WI38 (cell line): ENCODE measurements at regions not wholly inside any gene's neighbourhood (a gene's known extent, or its start where the extent isn't known, plus 50 kb on each side); places are given as distances from the start of the nearest gene placed in this dataset.
"Not testable (repeated sequence)": the region's sequence is repeated elsewhere in the genome, so short reads cannot be mapped to it uniquely, and the experiment has no call there.

ENCODE experiments used
- H3K4me3 ChIP-seq: 2 replicates; pipeline ENCODE4 v1.5.1; 2011; ENCODE audit warnings: low read depth, mild to moderate bottlenecking, control low read depth, low read length
- CTCF ChIP-seq: IDR thresholded peaks from 2 replicates; pipeline ENCODE4 v1.5.1; 2012; ENCODE audit warnings: low read depth, mild to moderate bottlenecking, control low read depth, low read length

GRCh38 chr2:194539425-194539824 lies 1117.6 kb upstream of the SLC39A10 start:
- H3K4me3 ChIP-seq: no peak overlapping the region
- TF ChIP-seq CTCF: no peak

GRCh38 chr2:194526121-194526520 lies 1130.9 kb upstream of the SLC39A10 start:
- TF ChIP-seq CTCF: no peak
- H3K4me3 ChIP-seq: no peak overlapping the region

- H3K4me3 ChIP-seq: no peak overlapping the region
- TF ChIP-seq CTCF: no peak
Observed at GRCh38 chr2:194514281-194514680, 1142.7 kb upstream of the SLC39A10 start.

- H3K4me3 ChIP-seq: not testable (repeated sequence)
Observed at GRCh38 chr2:194511070-194511469, 1146.0 kb upstream of the SLC39A10 start.

- not testable (repeated sequence) for H3K4me3 ChIP-seq
Observed at GRCh38 chr2:194504876-194505275, 1152.2 kb upstream of the SLC39A10 start.

GRCh38 chr2:194495046-194495445 lies 1162.0 kb upstream of the SLC39A10 start:
- TF ChIP-seq CTCF: no peak
- H3K4me3 ChIP-seq: no peak overlapping the region

- no peak overlapping the region for H3K4me3 ChIP-seq
- TF ChIP-seq CTCF: no peak
Observed at GRCh38 chr2:194494401-194494800, 1162.6 kb upstream of the SLC39A10 start.

GRCh38 chr2:194491409-194492115 lies 1165.5 kb upstream of the SLC39A10 start:
- no peak for TF ChIP-seq CTCF
- no peak overlapping the region for H3K4me3 ChIP-seq
